SK-N-SH (cell line): ENCODE measurements at regions not wholly inside any gene's neighbourhood (a gene's known extent, or its start where the extent isn't known, plus 50 kb on each side); places are given as distances from the start of the nearest gene placed in this dataset.

Experiments used
- CTCF ChIP-seq: fragments of 200-600 bp; sonication (generic); IDR thresholded peaks from 2 replicates; pipeline ENCODE4 v1.6.1; 2017; ENCODE audit warnings: antibody characterized with exemption, mild to moderate bottlenecking, moderate library complexity
- ELF1 ChIP-seq: IDR thresholded peaks from 2 replicates; pipeline ENCODE4 v1.4.0; 2012
- GABPA ChIP-seq: IDR thresholded peaks from 2 replicates; pipeline ENCODE4 v1.4.0; 2012; ENCODE audit warnings: low read depth, mild to moderate bottlenecking

GRCh38 chr7:115582956-115583355, 447.6 kb downstream of the TFEC start:
- TF ChIP-seq CTCF (no peak), GABPA (no peak), ELF1 (no peak)
